ENCODE measurements at regions not wholly inside any gene's neighbourhood (a gene's known extent, or its start where the extent isn't known, plus 50 kb on each side); places are given as distances from the start of the nearest gene placed in this dataset.
"Not testable (repeated sequence)": the region's sequence is repeated elsewhere in the genome, so short reads cannot be mapped to it uniquely, and the experiment has no call there.

DNA sequence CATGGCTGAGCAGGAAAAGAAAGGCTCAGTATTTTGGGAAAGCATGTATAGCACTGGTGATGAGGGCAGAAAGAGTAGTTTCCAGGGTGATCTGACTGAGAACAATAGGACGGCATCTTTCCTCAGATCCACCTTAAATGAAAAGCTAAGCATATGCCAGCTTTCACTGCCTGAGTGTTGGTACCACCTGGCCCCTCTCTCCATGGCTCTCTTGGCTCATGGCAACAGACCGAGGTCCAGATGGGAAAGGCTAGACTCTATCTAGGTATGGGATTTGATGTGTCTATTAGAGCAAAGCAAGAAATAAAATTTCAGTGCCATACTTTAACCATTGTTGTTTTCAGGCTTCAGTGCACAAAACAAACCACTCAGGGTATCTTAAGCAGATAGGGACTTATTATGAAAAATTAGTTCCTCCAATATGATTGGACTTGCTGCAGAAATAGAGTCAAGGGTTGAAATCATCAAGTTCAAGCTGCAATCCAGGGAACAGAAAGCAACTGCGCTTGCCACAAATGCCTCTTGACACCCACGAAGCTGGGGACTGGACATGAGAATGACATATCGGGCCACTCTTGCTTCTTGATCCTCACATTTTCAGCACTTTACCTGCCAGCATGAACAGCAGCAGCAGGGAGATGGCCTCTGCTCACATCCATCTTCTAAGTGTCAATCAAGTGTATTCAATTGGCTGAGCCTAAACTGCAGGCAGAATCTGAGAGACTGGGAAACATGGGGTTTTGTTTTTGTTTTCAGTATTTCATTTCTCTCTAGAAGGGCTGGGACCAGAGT is 64.0 kb upstream of the SNX19 start:
- H3K36me3 Mint-ChIP-seq (ENCODE audit: insufficient read depth in 1 of 3, low read depth in 3 of 3), result peaks cover 5 to 18% (median 8%) of the 10 kb centered on the region in 3 experiments
- Histone ChIP-seq H3K79me2 (ENCODE audit: insufficient read depth, low read length) (no peaks in the 10 kb centered on the region), H3K9me3 (ENCODE audit: control insufficient read depth, low read depth, low read length) (no peaks in the 10 kb centered on the region), H2BK12ac (ENCODE audit: insufficient read length, low read depth, low read length) (no peak overlapping the region), H2BK5ac (ENCODE audit: insufficient read length, low read length) (no peak overlapping the region), H3K9ac (ENCODE audit: extremely low read depth, insufficient read length, low read length) (no peak overlapping the region), H3K23me2 (ENCODE audit: insufficient read length, low read depth, low read length, poor library complexity, severe bottlenecking) (no peaks in the 10 kb centered on the region), H3K27ac (ENCODE audit: insufficient read length, low read depth, low read length) (no peak overlapping the region), H3T11ph (ENCODE audit: low read length) (no peak overlapping the region), H2BK20ac (ENCODE audit: low read depth, low read length, poor library complexity, severe bottlenecking) (no peak overlapping the region), H4K5ac (ENCODE audit: insufficient read length, low read depth, low read length) (no peak overlapping the region), H4K8ac (replicated peaks; ENCODE audit: insufficient read length, low read depth, low read length) (no peak overlapping the region), H3K4me2 (ENCODE audit: insufficient read depth, insufficient read length, low read length) (no peak overlapping the region), H3K56ac (ENCODE audit: insufficient read length, low read depth, low read length) (no peak overlapping the region), H3K23ac (ENCODE audit: insufficient read length, low read depth, low read length) (no peak overlapping the region), H2AK5ac (ENCODE audit: insufficient read length, low read length) (no peak overlapping the region), H2BK120ac (ENCODE audit: low read depth, low read length, poor library complexity, severe bottlenecking) (no peak overlapping the region), H4K20me1 (ENCODE audit: control insufficient read depth, insufficient read depth, insufficient read length) (no peaks in the 10 kb centered on the region), H3K18ac (ENCODE audit: insufficient read length, low read depth, low read length) (no peak overlapping the region), H3K4me1 (ENCODE audit: insufficient read depth, low read length) (no peaks in the 10 kb centered on the region), H3K79me1 (ENCODE audit: insufficient read depth, low read depth, low read length, poor library complexity, severe bottlenecking) (no peaks in the 10 kb centered on the region), H3K27me3 (ENCODE audit: insufficient read depth, low read length) (no peaks in the 10 kb centered on the region; the same call in 1 of the 2 replicates), H3K4ac (ENCODE audit: low read depth, low read length) (no peak overlapping the region), H2AFZ (ENCODE audit: low read length) (no peak overlapping the region), H3K14ac (ENCODE audit: insufficient read depth, low read length) (no peak overlapping the region), H4K91ac (ENCODE audit: insufficient read length, low read depth, low read length) (no peak overlapping the region), H2BK15ac (ENCODE audit: low read depth, low read length) (no peak overlapping the region)
- H3K4me1 Mint-ChIP-seq, result no peaks in the 10 kb centered on the region
- peaks cover 26% of the 10 kb centered on the region for H3K27me3 Mint-ChIP-seq (ENCODE audit: low read depth)
- TF ChIP-seq, protein P1, sequence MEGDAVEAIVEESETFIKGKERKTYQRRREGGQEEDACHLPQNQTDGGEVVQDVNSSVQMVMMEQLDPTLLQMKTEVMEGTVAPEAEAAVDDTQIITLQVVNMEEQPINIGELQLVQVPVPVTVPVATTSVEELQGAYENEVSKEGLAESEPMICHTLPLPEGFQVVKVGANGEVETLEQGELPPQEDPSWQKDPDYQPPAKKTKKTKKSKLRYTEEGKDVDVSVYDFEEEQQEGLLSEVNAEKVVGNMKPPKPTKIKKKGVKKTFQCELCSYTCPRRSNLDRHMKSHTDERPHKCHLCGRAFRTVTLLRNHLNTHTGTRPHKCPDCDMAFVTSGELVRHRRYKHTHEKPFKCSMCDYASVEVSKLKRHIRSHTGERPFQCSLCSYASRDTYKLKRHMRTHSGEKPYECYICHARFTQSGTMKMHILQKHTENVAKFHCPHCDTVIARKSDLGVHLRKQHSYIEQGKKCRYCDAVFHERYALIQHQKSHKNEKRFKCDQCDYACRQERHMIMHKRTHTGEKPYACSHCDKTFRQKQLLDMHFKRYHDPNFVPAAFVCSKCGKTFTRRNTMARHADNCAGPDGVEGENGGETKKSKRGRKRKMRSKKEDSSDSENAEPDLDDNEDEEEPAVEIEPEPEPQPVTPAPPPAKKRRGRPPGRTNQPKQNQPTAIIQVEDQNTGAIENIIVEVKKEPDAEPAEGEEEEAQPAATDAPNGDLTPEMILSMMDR (conservative IDR thresholded peaks at IDR 0.05), result no peak
- peaks cover 20 to 30% of the 10 kb centered on the region in 2 experiments for H3K9me3 Mint-ChIP-seq
- no CpG with 5 or more reads among the region's 5 CpGs for WGBS (ENCODE audit: extremely low coverage, insufficient read length, low lambda C conversion rate)
- no peak overlapping the region for H3K27ac Mint-ChIP-seq
- no peak overlapping the region for H3K4me3 Mint-ChIP-seq
- DNase-seq, result no peak

DNA sequence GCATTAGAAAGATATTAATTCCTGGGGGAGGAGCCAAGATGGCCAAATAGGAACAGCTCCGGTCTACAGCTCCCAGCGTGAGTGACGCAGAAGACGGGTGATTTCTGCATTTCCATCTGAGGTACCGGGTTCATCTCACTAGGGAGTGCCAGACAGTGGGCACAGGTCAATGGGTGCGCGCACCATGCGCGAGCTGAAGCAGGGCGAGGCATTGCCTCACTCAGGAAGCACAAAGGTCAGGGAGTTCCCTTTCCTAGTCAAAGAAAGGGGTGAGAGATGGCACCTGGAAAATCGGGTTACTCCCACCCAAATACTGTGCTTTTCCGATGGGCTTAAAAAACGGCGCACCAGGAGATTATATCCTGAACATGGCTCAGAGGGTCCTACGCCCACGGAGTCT is 68.0 kb upstream of the SNX19 start:
- H4K20me1 ChIP-seq (ENCODE audit: control insufficient read depth, insufficient read depth, insufficient read length); H3K9ac ChIP-seq (ENCODE audit: extremely low read depth, insufficient read length, low read length); H3K18ac ChIP-seq (ENCODE audit: insufficient read length, low read depth, low read length); H2BK15ac ChIP-seq (ENCODE audit: low read depth, low read length); H3K27ac Mint-ChIP-seq; H3K79me1 ChIP-seq (ENCODE audit: insufficient read depth, low read depth, low read length, poor library complexity, severe bottlenecking); H2AFZ ChIP-seq (ENCODE audit: low read length); H4K8ac ChIP-seq (replicated peaks; ENCODE audit: insufficient read length, low read depth, low read length); H2BK20ac ChIP-seq (ENCODE audit: low read depth, low read length, poor library complexity, severe bottlenecking); H3K9me3 ChIP-seq (ENCODE audit: control insufficient read depth, low read depth, low read length); H4K5ac ChIP-seq (ENCODE audit: insufficient read length, low read depth, low read length); H4K91ac ChIP-seq (ENCODE audit: insufficient read length, low read depth, low read length); H3K14ac ChIP-seq (ENCODE audit: insufficient read depth, low read length); DNase-seq; H3K4ac ChIP-seq (ENCODE audit: low read depth, low read length); H3K4me1 ChIP-seq (ENCODE audit: insufficient read depth, low read length); H3K4me2 ChIP-seq (ENCODE audit: insufficient read depth, insufficient read length, low read length); H2BK5ac ChIP-seq (ENCODE audit: insufficient read length, low read length); H2BK12ac ChIP-seq (ENCODE audit: insufficient read length, low read depth, low read length); H3K79me2 ChIP-seq (ENCODE audit: insufficient read depth, low read length); H3K4me3 Mint-ChIP-seq; H3K56ac ChIP-seq (ENCODE audit: insufficient read length, low read depth, low read length); H3K27me3 ChIP-seq (ENCODE audit: insufficient read depth, low read length); H3K4me1 Mint-ChIP-seq; H3T11ph ChIP-seq (ENCODE audit: low read length); H3K23ac ChIP-seq (ENCODE audit: insufficient read length, low read depth, low read length); H2BK120ac ChIP-seq (ENCODE audit: low read depth, low read length, poor library complexity, severe bottlenecking); H2AK5ac ChIP-seq (ENCODE audit: insufficient read length, low read length); H3K23me2 ChIP-seq (ENCODE audit: insufficient read length, low read depth, low read length, poor library complexity, severe bottlenecking); H3K27ac ChIP-seq (ENCODE audit: insufficient read length, low read depth, low read length): not testable (repeated sequence)
- Mint-ChIP-seq H3K9me3 (peaks cover 20 to 25% of the 10 kb centered on the region in 2 experiments), H3K27me3 (ENCODE audit: low read depth) (peaks cover 16% of the 10 kb centered on the region), H3K36me3 (ENCODE audit: insufficient read depth in 1 of 3, low read depth in 3 of 3) (peaks cover 5 to 18% (median 8%) of the 10 kb centered on the region in 3 experiments; a peak in 6 of 7 replicates)
- WGBS (ENCODE audit: extremely low coverage, insufficient read length, low lambda C conversion rate), result no CpG with 5 or more reads among the region's 16 CpGs

Measured in H9 (cell line).